ENCODE measurements at regions not wholly inside any gene's neighbourhood (a gene's known extent, or its start where the extent isn't known, plus 50 kb on each side); places are given as distances from the start of the nearest gene placed in this dataset.

DNA sequence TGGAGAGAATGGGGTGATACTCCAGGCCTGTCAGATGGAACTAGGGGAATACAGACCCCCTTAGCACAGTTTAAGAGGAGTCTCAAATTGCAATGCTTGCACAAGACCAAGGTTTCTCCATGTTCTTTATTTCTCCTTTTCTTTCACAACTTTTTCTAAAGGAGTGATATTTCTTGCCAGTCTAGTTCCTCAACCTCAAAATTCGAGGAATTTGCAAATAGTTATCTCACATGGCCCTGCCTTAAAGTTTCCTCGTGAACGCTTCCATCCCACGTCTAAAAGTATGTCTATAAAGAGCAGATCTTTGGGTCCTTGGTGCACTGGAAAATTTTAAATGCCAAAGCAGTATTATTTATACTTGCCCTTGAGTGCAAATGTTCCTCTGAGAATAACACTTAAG, 373.8 kb upstream of the KLF4 start:
- TF ChIP-seq CTCF (IDR thresholded peaks at IDR 0.05) (no peak), POLR2A (IDR thresholded peaks at IDR 0.05) (no peak)

All from right lobe of liver (tissue), 4 donors.